ENCODE measurements at regions not wholly inside any gene's neighbourhood (a gene's known extent, or its start where the extent isn't known, plus 50 kb on each side); places are given as distances from the start of the nearest gene placed in this dataset.

DNA sequence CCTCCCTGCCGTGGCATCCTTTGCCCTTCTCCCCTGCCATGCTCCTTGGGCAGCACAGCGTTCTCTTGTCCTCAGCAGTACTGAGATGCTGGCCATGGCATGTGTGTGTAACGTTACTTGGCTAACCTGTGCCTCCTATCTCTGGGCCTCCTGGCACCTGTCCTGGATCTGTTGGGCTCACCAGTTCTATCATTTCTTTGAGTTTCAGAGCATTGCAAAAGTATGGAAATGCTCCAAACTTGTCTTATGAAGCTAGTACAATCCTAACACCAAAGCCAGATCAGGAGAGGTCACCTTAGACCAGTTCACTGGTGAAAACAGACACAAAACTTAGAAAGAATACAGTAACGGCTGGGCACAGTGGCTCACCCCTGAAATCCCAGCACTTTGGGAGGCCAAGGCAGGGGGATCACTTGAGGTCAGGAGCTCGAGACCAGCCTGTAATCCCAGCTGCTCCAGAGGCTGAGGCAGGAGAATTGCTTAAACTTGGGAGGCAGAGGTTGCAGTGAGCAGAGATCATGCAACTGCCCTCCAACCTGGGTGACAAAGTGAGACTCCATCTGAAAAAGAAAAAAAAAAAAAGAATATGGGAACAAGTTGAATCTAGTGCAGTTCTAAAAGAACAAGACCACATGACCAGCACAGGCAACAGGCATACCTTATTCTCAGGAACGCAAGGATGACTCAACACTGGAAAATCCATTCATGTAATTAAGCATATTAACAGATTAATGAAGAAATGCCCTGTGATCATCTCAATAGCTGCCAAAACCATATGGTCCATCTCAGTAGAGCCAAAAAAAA lies 62.4 kb upstream of the TRPM1 start:
- DNase-seq (ENCODE audit: low read depth) = peak; percentile 93
- TF ChIP-seq, protein P1, sequence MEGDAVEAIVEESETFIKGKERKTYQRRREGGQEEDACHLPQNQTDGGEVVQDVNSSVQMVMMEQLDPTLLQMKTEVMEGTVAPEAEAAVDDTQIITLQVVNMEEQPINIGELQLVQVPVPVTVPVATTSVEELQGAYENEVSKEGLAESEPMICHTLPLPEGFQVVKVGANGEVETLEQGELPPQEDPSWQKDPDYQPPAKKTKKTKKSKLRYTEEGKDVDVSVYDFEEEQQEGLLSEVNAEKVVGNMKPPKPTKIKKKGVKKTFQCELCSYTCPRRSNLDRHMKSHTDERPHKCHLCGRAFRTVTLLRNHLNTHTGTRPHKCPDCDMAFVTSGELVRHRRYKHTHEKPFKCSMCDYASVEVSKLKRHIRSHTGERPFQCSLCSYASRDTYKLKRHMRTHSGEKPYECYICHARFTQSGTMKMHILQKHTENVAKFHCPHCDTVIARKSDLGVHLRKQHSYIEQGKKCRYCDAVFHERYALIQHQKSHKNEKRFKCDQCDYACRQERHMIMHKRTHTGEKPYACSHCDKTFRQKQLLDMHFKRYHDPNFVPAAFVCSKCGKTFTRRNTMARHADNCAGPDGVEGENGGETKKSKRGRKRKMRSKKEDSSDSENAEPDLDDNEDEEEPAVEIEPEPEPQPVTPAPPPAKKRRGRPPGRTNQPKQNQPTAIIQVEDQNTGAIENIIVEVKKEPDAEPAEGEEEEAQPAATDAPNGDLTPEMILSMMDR (conservative IDR thresholded peaks at IDR 0.05; ENCODE audit: low read depth, low read length) = no peak
- H3K4me3 ChIP-seq (ENCODE audit: low read length) = no peak overlapping the region

DNA sequence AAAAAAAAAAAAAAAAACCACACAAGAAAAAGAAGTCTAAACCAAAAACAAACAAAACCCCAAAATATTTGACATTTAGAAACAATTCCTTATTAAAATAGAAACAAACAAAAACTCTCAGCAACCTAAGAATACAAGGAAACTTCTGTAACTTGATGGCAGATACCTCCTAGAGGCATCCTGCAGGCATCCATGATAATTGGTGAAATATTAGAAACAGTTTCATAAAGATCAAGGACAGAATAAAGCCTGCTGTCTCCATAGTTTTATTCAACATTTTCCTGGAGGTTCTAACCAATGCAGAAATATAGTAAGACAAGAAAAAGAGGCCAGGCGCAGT lies 63.0 kb upstream of the TRPM1 start:
- H3K4me3 ChIP-seq (ENCODE audit: low read length) = no peak overlapping the region
- TF ChIP-seq, protein P1 (conservative IDR thresholded peaks at IDR 0.05; ENCODE audit: low read depth, low read length) = no peak
- no peak for DNase-seq (ENCODE audit: low read depth)

DNA sequence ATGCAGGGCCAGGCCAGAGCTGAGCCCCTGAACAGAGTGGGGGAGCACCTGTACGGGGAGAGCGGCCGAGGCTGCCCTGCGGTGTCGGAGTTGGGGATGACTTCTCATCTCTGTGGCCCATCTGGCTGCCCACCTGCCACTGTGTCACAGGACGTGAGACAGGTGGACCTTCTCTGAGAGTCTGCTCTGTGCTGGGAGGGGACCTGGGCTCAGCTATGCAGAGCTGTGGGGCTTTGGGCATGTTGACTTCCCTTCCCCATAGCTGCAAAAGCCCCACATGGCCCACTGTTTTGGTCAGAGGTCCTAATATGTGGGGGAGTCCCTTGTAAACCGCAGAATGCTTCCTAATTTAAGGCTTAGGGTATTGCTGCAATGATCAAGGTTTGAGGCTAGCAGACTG lies 68.0 kb upstream of the TRPM1 start:
- TF ChIP-seq, protein P1 (conservative IDR thresholded peaks at IDR 0.05; ENCODE audit: low read depth, low read length) = no peak
- DNase-seq (ENCODE audit: low read depth) = no peak
- no peak overlapping the region for H3K4me3 ChIP-seq (ENCODE audit: low read length)

DNA sequence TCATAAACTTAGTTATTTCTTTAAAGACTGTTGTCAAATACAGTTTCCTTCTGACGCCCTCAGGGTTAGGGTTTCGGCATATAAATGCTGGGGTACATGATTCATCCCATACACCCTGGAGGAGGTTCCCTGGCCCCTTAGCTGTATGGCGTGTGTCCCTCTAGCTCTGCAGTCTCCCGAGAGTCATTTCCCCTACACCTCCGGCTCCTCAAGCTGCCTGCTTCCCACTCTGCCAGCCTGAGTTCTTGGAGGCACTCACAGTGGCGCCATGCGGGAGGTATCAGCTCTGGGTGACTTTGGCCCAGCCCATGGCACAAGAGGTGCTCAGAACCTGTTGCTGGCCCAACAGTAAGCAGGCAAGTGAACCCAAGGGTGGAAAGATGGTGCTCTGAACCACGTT lies 70.2 kb upstream of the TRPM1 start:
- no peak for DNase-seq (ENCODE audit: low read depth)
- TF ChIP-seq, protein P1 (conservative IDR thresholded peaks at IDR 0.05; ENCODE audit: low read depth, low read length) = no peak
- H3K4me3 ChIP-seq (ENCODE audit: low read length) = no peak overlapping the region

DNA sequence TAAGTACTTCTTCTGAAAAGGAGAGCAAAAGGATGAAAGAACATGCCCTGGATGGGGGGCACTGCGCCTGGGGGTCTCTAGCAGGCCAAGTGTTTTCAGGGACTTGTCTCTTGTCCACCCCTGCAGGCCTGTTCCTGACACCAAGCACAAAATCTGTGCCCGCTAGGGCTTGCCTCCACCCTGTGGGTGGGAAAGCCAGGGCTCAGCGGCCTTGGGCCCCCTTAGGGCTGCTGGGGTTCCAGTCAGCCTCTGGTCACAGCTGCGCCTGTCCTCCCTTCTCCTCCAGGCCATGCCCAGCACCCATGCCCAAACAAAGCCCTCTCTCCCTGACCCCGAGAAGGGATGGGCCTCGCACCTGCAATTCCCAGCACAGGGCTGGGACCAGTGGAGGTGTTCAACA lies 71.1 kb upstream of the TRPM1 start:
- H3K4me3 ChIP-seq (ENCODE audit: low read length) = no peak overlapping the region
- TF ChIP-seq, protein P1 (conservative IDR thresholded peaks at IDR 0.05; ENCODE audit: low read depth, low read length) = no peak

DNA sequence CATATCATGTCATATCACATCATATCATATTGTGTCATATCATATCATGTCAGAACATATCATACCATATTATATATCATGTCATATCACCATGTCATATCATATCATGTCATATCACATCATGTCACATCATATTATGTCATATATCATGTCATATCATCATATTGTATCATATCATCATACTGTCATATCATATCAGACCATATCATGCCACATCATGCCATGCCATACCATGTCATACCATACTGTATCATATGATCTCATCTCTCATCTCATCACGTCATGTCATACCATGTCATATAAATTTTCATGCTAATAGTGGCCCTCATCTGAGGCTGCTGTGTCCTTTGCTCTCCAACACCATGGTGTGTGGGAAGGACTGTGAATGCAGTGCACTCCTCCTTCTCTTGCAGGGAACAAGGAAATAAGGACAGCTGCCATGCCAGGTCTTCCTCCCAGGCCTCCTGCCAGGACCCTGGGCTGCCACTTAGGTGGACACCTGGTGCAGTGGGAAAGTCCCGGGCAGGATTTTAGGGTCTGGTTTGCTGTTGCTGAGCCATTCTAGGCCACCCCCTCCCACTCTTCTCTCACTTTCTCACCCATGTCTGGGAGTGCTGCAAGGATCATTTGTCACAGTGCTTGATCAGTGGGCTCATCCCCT lies 72.4 kb upstream of the TRPM1 start:
- no peak for DNase-seq (ENCODE audit: low read depth)
- TF ChIP-seq, protein P1 (conservative IDR thresholded peaks at IDR 0.05; ENCODE audit: low read depth, low read length) = no peak
- no peak overlapping the region for H3K4me3 ChIP-seq (ENCODE audit: low read length)

More for the DNA sequence above, 71.1 kb upstream of the TRPM1 start:
- DNase-seq (ENCODE audit: low read depth) = no peak

DNA sequence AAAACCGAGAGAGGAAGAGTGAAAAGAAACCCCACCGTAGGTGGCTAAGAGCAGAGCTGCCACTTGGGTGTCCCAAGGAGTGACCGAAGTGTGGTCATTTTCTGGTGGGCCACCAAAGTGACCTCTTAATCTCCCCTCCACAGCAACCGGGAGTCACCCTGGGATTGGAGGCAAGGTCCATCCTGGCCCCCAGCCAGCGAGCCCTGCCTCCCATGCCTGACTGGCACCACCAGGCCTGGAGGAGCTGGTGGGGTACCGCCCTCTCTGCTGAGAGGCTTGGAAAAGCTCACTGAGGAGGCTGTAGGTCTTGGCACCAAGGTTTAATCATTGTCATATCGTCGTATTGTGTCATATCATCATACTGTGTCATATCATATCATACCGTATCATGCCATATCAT lies 74.0 kb upstream of the TRPM1 start:
- DNase-seq (ENCODE audit: low read depth) = no peak
- H3K4me3 ChIP-seq (ENCODE audit: low read length) = no peak overlapping the region
- TF ChIP-seq, protein P1 (conservative IDR thresholded peaks at IDR 0.05; ENCODE audit: low read depth, low read length) = no peak

Data from retinal pigment epithelial cell (primary cell).